Tibial nerve (tissue), 3 donors: ENCODE measurements at regions not wholly inside any gene's neighbourhood (a gene's known extent, or its start where the extent isn't known, plus 50 kb on each side); places are given as distances from the start of the nearest gene placed in this dataset.

ENCODE experiments used
- POLR2A ChIP-seq, 2 donors: fragments of 450-650 bp; IDR thresholded peaks; one replicate each; pipeline ENCODE4 v1.6.1; 2017; ENCODE audit warnings: antibody characterized with exemption in 2 of 2, mild to moderate bottlenecking in 2 of 2, moderate library complexity in 2 of 2
- TF ChIP-seq, protein P1 (sequence below), 5 experiments: fragments of 200-600 bp in 3 of 5; fragments of 450-650 bp in 2 of 5; sonication (generic) in 3 of 5; IDR thresholded peaks; one replicate each; pipeline ENCODE4 v1.5.1; 2016 to 2019; ENCODE audit warnings: antibody characterized with exemption in 5 of 5, mild to moderate bottlenecking in 3 of 5, moderate library complexity in 2 of 5

DNA sequence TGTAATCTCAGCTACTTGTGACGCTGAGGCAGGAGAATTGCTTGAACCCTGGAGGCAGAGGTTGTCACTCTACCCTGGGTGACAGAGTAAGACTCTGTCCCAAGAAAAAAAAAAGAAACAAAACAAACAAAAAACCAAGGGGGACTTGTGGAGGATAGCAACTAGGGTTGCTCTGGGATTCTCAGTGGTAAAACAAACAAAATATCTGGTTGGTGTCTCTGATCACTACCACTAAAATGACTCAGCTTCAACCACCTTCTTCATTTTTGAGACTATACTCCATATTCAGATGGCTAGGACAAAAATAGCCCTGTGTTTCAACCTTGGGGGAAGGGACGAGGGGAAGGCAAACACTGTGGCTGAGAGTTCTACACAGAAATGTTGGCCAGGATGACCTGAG, 110.3 kb downstream of the ARRDC3 start:
- no peak for TF ChIP-seq POLR2A (IDR thresholded peaks at IDR 0.05)
- TF ChIP-seq, protein P1, sequence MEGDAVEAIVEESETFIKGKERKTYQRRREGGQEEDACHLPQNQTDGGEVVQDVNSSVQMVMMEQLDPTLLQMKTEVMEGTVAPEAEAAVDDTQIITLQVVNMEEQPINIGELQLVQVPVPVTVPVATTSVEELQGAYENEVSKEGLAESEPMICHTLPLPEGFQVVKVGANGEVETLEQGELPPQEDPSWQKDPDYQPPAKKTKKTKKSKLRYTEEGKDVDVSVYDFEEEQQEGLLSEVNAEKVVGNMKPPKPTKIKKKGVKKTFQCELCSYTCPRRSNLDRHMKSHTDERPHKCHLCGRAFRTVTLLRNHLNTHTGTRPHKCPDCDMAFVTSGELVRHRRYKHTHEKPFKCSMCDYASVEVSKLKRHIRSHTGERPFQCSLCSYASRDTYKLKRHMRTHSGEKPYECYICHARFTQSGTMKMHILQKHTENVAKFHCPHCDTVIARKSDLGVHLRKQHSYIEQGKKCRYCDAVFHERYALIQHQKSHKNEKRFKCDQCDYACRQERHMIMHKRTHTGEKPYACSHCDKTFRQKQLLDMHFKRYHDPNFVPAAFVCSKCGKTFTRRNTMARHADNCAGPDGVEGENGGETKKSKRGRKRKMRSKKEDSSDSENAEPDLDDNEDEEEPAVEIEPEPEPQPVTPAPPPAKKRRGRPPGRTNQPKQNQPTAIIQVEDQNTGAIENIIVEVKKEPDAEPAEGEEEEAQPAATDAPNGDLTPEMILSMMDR (IDR thresholded peaks at IDR 0.05): no peak
